SU-DHL-6 (cell line): ENCODE measurements at regions not wholly inside any gene's neighbourhood (a gene's known extent, or its start where the extent isn't known, plus 50 kb on each side); places are given as distances from the start of the nearest gene placed in this dataset.

Experiments
- CTCF ChIP-seq: fragments of 200-600 bp; sonication (generic); IDR thresholded peaks from one replicate; pipeline ENCODE4 v1.5.1; 2017; ENCODE audit warnings: antibody characterized with exemption, mild to moderate bottlenecking, low read length, moderate library complexity; ENCODE audit not compliant: insufficient read depth, poor library complexity, severe bottlenecking
- EZH2phosphoT487 ChIP-seq: fragments of 200-600 bp; sonication (generic), shearing (Covaris generic); conservative IDR thresholded peaks from 2 replicates; pipeline ENCODE4 v1.6.1; 2018; ENCODE audit warnings: mild to moderate bottlenecking, antibody characterized with exemption, low read length, moderate library complexity, mixed read lengths

- TF ChIP-seq CTCF (no peak), EZH2phosphoT487 (no peak)
Observed at GRCh38 chr9:126239515-126239914, 87.1 kb upstream of the MVB12B start.
